Lower leg skin (tissue), 4 donors: ENCODE measurements at regions not wholly inside any gene's neighbourhood (a gene's known extent, or its start where the extent isn't known, plus 50 kb on each side); places are given as distances from the start of the nearest gene placed in this dataset.

Experiments
- DNase-seq, 2 donors: peaks; one replicate each; pipeline ENCODE4 v3.0.0-alpha.2; 2019; ENCODE audit warnings: low spot score in 2 of 2
- H3K4me3 ChIP-seq: fragments of 200-600 bp; sonication (generic); 2 replicates; pipeline ENCODE4 v1.5.1; 2017; ENCODE audit warnings: mild to moderate bottlenecking, low read depth; ENCODE audit not compliant: poor library complexity, severe bottlenecking
- CTCF ChIP-seq, 3 donors: fragments of 450-650 bp; IDR thresholded peaks; one replicate each; pipeline ENCODE4 v1.5.1; 2016; ENCODE audit warnings: antibody characterized with exemption in 3 of 3, mild to moderate bottlenecking in 3 of 3, moderate library complexity in 2 of 3
- POLR2A ChIP-seq, 2 donors: fragments of 450-650 bp; IDR thresholded peaks; one replicate each; pipeline ENCODE4 v1.6.1; 2016 to 2017; ENCODE audit warnings: antibody characterized with exemption in 2 of 2, mild to moderate bottlenecking in 1 of 2, moderate library complexity in 1 of 2
- WGBS, 2 donors: methylation state at CpG; one replicate each; pipeline ENCODE4 v1.1.5; 2018; 5-methylcytosine and 5-hydroxymethylcytosine counted together
- intact Hi-C: fragments of 100-400 bp; cut with DNase I; formaldehyde crosslinking; loops from one replicate; pipeline ENCODE4 v1.15.0; 2023; ENCODE audit warnings: low total_unique reads

GRCh38 chr10:108902619-108903285 lies 1020.6 kb downstream of the XPNPEP1 start:
- no peak overlapping the region for H3K4me3 ChIP-seq
- TF ChIP-seq POLR2A (IDR thresholded peaks at IDR 0.05) (no peak), CTCF (IDR thresholded peaks at IDR 0.05) (no peak)
- intact Hi-C loops, result no loop called here
- no peak for DNase-seq
- WGBS, 2 donors, result 57 to 58% methylated on average over 6 of the region's 6 CpGs

- no peak overlapping the region for H3K4me3 ChIP-seq
- no peak for DNase-seq
- WGBS, 2 donors, result 73% methylated on average over 4 of the region's 4 CpGs
- TF ChIP-seq POLR2A (IDR thresholded peaks at IDR 0.05) (no peak), CTCF (IDR thresholded peaks at IDR 0.05) (no peak)
- intact Hi-C loops, result no loop called here
Measured at GRCh38 chr10:108901781-108902618, 1021.3 kb downstream of the XPNPEP1 start.

GRCh38 chr10:108899670-108900069 lies 1023.6 kb downstream of the XPNPEP1 start:
- 49 to 51% methylated on average over 3 of the region's 3 CpGs for WGBS, 2 donors
- TF ChIP-seq POLR2A (IDR thresholded peaks at IDR 0.05) (no peak), CTCF (IDR thresholded peaks at IDR 0.05) (no peak)
- H3K4me3 ChIP-seq, result no peak overlapping the region
- intact Hi-C loops, result no loop called here
- no peak for DNase-seq

- H3K4me3 ChIP-seq, result no peak overlapping the region
- DNase-seq, result no peak
- TF ChIP-seq CTCF (IDR thresholded peaks at IDR 0.05) (no peak), POLR2A (IDR thresholded peaks at IDR 0.05) (no peak)
- intact Hi-C loops, result no loop called here
- WGBS, 2 donors, result 80 to 85% methylated on average over 8 of the region's 8 CpGs
Measured at GRCh38 chr10:108894402-108895301, 1028.7 kb downstream of the XPNPEP1 start.

GRCh38 chr10:108877095-108877561 lies 1046.2 kb downstream of the XPNPEP1 start:
- TF ChIP-seq CTCF (IDR thresholded peaks at IDR 0.05) (no peak), POLR2A (IDR thresholded peaks at IDR 0.05) (no peak)
- DNase-seq, result no peak
- WGBS, 2 donors, result 32% methylated on average over 5 of the region's 5 CpGs
- intact Hi-C loops, result no loop called here
- H3K4me3 ChIP-seq, result no peak overlapping the region
